22Rv1 (cell line): ENCODE measurements at regions not wholly inside any gene's neighbourhood (a gene's known extent, or its start where the extent isn't known, plus 50 kb on each side); places are given as distances from the start of the nearest gene placed in this dataset.

ENCODE experiments used
- CTCF ChIP-seq: fragments of 450-650 bp; IDR thresholded peaks from 2 replicates; pipeline ENCODE4 v1.5.1; 2017; ENCODE audit warnings: mild to moderate bottlenecking
- ZFX ChIP-seq: fragments of 450-650 bp; IDR thresholded peaks from 2 replicates; pipeline ENCODE4 v1.6.1; 2017; ENCODE audit warnings: antibody characterized with exemption, borderline replicate concordance

DNA sequence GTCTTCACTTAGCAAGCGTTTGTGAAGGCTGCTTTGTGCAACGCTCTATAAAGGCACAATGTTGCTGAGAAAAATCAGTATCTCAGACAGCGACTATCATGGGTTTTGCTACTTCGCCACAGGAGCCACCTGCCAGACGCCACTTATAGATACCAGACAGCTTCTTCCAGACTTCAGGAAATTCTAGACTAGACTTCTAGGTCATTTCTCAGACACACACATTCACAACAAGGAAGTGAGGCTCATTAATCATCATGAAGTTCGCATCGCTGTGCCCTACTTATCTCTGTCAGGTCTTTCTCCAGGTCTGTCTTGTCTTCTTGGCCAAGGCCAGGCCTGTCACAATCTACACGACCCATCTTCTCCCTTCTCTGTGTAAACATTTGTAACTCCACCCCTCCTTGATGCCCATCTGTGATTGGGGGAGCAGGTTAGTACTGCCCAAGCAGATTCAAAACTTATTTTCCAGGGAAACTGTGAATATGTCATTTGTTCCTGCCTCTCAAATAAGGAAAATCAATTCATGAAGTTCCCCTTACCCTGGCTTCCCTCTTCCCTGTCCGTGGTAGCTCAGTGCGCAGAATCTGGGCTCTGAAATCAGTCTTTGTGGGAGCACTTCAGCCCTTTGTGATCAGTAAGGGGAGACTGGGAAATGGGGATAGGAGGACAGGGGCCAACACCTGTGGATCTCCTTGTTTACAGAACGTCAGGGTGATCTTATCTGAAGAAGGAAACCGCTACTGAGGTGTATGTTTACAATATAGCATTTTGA, 115.5 kb downstream of the TNFAIP3 start:
- TF ChIP-seq CTCF (no peak), ZFX (no peak)
